Muscle of arm (tissue), 1 donor: ENCODE measurements at regions not wholly inside any gene's neighbourhood (a gene's known extent, or its start where the extent isn't known, plus 50 kb on each side); places are given as distances from the start of the nearest gene placed in this dataset.
"Not testable (repeated sequence)": the region's sequence is repeated elsewhere in the genome, so short reads cannot be mapped to it uniquely, and the experiment has no call there.

Source experiments
- DNase-seq: peaks from one replicate; pipeline ENCODE4 v3.0.0-alpha.2; 2013

DNA sequence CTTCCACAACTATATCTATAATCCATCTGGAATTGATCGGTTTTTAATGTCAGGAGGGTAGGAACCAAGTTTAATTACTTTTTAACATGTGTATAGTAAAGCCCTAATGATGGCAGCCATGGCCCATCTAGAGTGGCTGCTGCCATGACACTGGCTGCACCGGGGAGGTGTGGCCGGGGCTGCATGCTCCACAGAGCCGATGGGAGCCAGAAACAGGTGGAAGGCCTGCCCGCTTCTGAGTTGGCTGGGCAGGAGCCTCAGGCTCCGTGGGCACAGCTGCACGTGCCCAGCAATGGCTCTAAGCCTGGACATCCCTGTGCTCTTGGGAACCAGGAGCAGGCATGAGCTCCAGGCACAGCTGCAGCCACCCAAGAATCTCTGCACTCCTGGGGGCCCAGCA, 73.0 kb downstream of the GBP6 start:
- DNase-seq, result no peak

DNA sequence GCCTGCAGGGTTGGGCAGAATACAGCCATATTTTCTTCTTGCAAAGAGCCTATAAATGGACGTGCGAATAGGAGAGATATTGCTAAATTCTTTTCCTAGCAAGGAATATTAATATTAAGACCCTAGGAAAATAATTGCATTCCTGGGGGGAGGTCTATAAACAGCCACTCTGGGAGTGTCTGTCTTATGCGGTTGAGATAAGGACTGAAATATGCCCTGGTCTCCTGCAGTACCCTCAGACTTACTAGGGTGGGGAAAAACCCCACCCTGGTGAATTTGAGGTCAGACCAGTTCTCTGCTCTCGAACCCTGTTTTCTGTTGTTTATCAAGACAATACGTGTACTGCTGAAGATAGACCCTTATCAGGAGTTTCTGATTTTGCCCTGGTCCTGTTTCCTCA, 74.4 kb downstream of the GBP6 start:
- DNase-seq, result not testable (repeated sequence)

DNA sequence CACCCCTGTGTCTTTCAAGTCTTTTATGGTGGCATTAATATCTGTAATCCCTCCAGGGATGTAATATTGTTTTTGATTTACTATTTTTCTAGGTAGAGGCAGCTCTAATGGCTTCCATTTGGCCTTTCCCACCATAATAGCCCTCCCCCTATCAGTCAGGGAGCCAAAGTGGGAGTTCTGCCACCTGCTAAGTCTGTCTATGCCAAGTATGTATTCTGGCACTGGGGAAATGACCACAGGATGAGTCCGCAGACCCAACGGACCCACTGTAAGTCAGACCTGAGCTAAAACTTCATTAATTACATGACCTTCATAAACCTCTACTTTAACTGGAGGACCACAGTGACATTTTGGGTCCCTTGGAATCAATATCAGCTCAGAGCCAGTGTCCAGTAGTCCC, 77.1 kb downstream of the GBP6 start:
- DNase-seq, result no peak

DNA sequence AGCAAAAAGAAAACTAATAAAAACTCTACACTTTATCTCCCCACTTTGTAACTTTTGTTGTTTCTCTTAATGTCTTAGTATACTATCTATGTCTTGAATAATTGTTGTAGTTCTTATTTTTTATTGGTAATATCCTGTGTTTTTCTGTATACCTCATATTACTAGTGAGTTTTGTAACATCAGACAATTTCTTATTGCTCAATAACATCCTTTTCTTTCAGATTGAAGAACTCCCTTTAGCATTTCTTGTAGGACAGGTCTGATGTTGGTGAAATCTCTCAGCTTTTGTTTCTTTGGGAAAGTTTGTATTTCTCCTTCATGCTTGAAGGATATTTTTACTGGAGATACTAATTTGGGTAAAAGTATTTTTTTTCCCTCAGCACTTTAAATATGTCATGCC, 79.8 kb upstream of the LRRC8B start:
- no peak for DNase-seq

GRCh38 chr1:89451011-89451410, 73.6 kb upstream of the LRRC8B start:
- no peak for DNase-seq

GRCh38 chr1:89453123-89453972, 71.3 kb upstream of the LRRC8B start:
- no peak for DNase-seq

DNA sequence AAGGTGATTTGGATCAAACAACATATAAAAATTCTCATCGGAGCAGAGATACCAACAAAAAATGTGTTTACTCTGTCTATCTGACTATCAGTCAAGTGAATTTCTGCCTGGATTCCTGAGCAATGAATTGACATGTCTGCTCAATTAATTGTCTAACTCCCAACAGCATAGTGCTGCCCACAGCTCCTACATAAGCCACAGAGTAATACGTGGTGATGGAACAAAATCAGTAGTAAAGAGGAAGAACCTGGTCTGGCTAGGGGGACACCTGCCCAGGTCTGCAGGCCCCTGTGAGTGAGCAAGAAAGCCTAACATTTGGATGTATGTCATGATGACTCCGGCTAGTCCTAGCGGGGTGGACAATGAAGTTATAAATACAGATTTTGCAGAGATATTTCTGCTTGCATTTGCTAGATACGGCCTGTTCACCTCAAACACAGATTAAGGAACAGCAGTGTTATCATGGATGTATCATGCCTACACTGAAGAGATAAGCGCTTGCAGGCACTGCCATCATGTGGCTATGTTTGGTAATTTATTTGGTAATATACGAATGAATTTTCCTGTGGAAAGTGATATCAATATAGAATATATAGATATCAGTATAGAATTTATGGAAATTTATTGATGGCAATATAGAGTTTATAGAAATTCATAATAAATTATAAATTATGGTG, 69.6 kb upstream of the LRRC8B start:
- peak; percentile 29 for DNase-seq

GRCh38 chr1:89457046-89457445, 67.6 kb upstream of the LRRC8B start:
- no peak for DNase-seq

- no peak for DNase-seq
Measured at GRCh38 chr1:89459081-89459480, 65.5 kb upstream of the LRRC8B start.

GRCh38 chr1:89460325-89460724, 64.3 kb upstream of the LRRC8B start:
- no peak for DNase-seq

- DNase-seq, result no peak
Measured at GRCh38 chr1:89462250-89462649, 62.4 kb upstream of the LRRC8B start.

DNA sequence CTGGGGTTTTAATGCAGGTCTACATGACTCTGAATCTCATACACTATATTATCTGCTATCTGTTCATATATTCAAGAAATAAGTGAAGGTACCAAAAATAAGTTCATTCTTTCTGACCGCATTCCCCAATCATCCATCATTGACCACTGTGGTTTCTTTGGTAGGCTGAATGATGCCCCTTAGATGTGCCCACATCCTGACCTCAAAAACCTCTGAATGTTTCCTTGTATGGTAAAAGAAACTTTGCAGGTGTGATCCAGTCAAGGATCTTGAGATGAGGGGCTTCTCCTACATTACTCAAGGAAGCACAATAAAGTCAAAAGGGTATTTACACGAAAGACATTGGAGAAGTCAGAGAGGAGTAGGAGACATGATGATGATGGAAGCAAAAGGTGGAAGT, 60.6 kb upstream of the LRRC8B start:
- DNase-seq, result no peak

DNA sequence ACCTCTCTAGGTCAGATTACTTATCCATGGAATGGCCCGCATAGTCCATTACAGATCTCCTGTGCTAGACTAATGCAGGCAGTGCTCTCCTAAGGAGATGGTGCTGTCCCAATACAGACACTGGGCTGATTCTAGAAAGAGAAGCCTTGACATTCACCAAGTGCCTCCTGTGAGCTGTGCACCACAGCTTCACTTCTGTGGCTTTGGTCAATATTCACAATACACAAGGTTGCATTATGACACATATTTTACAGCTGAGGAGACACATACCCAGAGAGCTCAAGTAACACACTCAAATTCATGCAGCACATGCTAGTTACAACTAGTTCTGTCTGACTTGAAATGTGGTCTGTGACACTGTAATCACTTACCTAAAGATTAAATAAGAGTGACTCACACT, 59.4 kb upstream of the LRRC8B start:
- DNase-seq, result no peak

- no peak for DNase-seq
Measured at GRCh38 chr1:89466307-89466930, 58.2 kb upstream of the LRRC8B start.

DNA sequence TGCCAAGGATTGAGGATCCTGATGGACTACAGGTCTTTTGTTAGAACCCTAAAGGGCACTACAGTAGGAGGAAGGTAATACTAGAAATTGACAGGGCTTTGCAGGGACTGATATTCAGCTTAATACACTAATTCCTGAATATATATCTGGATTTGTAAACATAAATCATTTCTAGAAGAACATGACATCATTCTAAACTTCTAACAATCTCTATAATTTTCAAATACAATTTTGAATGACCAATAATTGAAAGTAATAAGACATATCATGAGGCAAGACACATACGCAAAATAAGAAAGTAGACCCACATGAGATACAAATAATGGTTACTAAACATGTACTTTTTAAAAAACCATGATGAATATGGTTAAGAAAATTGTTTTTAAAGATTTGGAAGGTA, 52.4 kb upstream of the LRRC8B start:
- no peak for DNase-seq

GRCh38 chr1:89472886-89473417, 51.7 kb upstream of the LRRC8B start:
- DNase-seq, result no peak
